ENCODE measurements at regions not wholly inside any gene's neighbourhood (a gene's known extent, or its start where the extent isn't known, plus 50 kb on each side); places are given as distances from the start of the nearest gene placed in this dataset.

- TF ChIP-seq EZH2phosphoT487 (IDR thresholded peaks at IDR 0.05; ENCODE audit: insufficient read depth, low read depth) (no peak), EZH2 (IDR thresholded peaks at IDR 0.05; ENCODE audit: insufficient read depth, poor library complexity, severe bottlenecking) (no peak)
Measured at GRCh38 chr6:134607411-134607810, 289.5 kb upstream of the SGK1 start.
